Upper lobe of right lung (tissue), 1 donor: ENCODE measurements at regions not wholly inside any gene's neighbourhood (a gene's known extent, or its start where the extent isn't known, plus 50 kb on each side); places are given as distances from the start of the nearest gene placed in this dataset.
A peak's percentile ranks its signal among the peaks of the same experiment; 100 is the strongest.

Source experiments
- ATAC-seq: fragments of 200-7000 bp; cut with Tn5 transposase; one replicate; pipeline ENCODE4 v1.9.1; 2020; ENCODE audit warnings: mild to moderate bottlenecking, moderate library complexity
- DNase-seq: peaks from one replicate; pipeline ENCODE4 v3.0.0-alpha.2; 2020
- H3K27ac ChIP-seq: fragments of 200-600 bp; one replicate; pipeline ENCODE4 v1.8.0; 2022
- H3K27me3 ChIP-seq: fragments of 200-600 bp; one replicate; pipeline ENCODE4 v1.8.0; 2022; ENCODE audit warnings: mild to moderate bottlenecking
- H3K36me3 ChIP-seq: fragments of 200-600 bp; one replicate; pipeline ENCODE4 v1.8.0; 2022
- H3K4me1 ChIP-seq: fragments of 200-600 bp; one replicate; pipeline ENCODE4 v1.8.0; 2022
- H3K4me3 ChIP-seq: fragments of 200-600 bp; one replicate; pipeline ENCODE4 v1.8.0; 2022; ENCODE audit warnings: mild to moderate bottlenecking
- H3K9me3 ChIP-seq: fragments of 200-600 bp; one replicate; pipeline ENCODE4 v1.8.0; 2022
- intact Hi-C: fragments of 100-400 bp; cut with DNase I; formaldehyde crosslinking; loops from one replicate; pipeline ENCODE4 v1.11.0; 2022
- TF ChIP-seq, protein P1 (sequence below): fragments of 200-600 bp; IDR thresholded peaks from one replicate; pipeline ENCODE4 v1.8.0; 2022; ENCODE audit warnings: antibody characterized with exemption
- donor health status: DM: no; HTN: yes; CAD: no; lungs with severe emphysema.

DNA sequence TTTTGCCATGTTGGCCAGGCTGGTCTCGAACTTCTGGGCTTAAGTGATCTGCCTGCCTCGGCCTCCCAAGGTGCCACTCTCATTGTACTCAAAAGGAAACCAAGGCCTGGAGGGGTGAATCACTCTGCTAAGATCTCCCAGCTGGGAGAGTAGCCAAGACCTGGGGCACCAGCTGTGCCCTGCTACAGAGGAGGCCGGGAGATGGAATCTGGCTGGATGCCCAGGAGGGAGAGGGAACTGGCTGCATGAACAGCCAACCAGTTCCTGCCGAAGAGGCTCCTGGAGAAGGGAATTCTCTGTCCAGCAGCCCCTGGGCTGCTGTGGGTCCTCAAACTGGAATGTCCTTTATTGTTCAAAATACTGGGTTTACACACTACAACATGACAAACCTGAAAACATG, 238.7 kb upstream of the CIBAR2 start:
- intact Hi-C loops = no loop called here
- H3K27ac ChIP-seq = no peak overlapping the region
- DNase-seq = peak; percentile 92
- TF ChIP-seq, protein P1, sequence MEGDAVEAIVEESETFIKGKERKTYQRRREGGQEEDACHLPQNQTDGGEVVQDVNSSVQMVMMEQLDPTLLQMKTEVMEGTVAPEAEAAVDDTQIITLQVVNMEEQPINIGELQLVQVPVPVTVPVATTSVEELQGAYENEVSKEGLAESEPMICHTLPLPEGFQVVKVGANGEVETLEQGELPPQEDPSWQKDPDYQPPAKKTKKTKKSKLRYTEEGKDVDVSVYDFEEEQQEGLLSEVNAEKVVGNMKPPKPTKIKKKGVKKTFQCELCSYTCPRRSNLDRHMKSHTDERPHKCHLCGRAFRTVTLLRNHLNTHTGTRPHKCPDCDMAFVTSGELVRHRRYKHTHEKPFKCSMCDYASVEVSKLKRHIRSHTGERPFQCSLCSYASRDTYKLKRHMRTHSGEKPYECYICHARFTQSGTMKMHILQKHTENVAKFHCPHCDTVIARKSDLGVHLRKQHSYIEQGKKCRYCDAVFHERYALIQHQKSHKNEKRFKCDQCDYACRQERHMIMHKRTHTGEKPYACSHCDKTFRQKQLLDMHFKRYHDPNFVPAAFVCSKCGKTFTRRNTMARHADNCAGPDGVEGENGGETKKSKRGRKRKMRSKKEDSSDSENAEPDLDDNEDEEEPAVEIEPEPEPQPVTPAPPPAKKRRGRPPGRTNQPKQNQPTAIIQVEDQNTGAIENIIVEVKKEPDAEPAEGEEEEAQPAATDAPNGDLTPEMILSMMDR = no peak
- H3K27me3 ChIP-seq = no peaks in the 10 kb centered on the region
- no peak overlapping the region for H3K4me3 ChIP-seq
- H3K36me3 ChIP-seq = no peaks in the 10 kb centered on the region
- ATAC-seq = peak; percentile 72
- no peaks in the 10 kb centered on the region for H3K9me3 ChIP-seq
- H3K4me1 ChIP-seq = peaks cover 32% of the 10 kb centered on the region

DNA sequence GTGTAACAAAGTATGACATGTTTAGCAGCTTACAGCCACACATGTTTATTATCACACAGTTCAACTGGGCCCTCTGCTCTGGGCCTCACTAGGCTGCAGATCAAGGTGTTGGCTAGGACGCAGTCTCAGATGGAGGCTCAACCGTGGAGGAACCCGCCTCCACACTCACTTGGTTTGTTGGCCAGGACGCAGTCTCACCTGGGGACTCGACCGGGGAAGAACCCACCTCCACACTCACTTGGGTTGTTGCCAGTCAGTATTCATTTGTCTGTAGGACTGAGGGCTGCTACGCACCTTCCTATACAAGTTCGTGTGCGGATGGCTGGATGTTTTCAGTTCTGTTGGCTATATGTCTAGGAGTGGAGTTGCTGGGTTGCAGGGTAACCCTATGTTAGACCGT, 240.7 kb upstream of the CIBAR2 start:
- no peak overlapping the region for H3K4me3 ChIP-seq
- H3K27me3 ChIP-seq = no peaks in the 10 kb centered on the region
- TF ChIP-seq, protein P1 = no peak
- ATAC-seq (no peak), DNase-seq (no peak)
- no peaks in the 10 kb centered on the region for H3K36me3 ChIP-seq
- intact Hi-C loops = no loop called here
- no peaks in the 10 kb centered on the region for H3K9me3 ChIP-seq
- H3K4me1 ChIP-seq = peaks cover 32% of the 10 kb centered on the region
- peak overlapping the region; percentile 73 for H3K27ac ChIP-seq

DNA sequence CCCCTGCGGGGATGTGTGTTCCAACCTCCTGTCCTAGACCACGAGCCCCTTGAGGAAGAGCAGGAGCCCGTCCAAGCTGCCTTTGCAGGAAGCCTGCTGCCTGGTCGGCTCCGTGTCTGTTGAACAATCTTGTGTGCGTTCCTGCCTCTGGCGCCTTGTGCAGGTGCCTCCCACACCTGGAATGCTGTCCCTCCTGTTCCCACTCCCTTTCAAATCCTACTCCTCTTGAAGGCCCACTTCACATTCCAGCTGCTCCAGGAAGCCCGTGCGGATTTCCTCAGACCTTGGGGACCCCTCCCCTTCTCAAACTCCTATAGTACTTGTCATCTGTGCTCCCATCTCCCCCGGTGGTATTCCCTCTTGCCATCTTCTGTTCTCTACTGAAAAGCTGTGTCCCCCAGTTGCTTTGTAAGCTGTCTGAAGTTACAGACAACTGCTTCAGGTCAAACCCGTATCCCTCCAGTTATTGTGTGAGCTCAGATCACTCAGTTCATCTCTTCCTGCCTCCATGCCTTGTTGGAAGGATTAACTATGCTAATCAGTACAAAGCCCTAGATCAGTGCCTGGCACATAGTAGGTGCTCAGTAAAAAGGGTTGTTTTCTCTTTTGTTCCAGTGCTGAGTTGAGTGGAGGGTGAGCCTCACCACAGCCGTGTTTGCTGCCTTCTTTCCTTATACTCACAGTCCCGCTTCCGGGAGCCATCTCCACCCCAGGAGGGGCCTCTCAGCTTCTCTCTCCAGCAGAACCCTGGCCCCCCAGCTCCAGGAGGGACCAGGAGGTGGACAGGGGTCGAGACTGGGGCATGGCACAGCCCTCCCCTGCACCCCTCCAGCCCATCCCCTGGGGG, 241.8 kb upstream of the CIBAR2 start:
- H3K9me3 ChIP-seq = no peaks in the 10 kb centered on the region
- H3K36me3 ChIP-seq = no peaks in the 10 kb centered on the region
- DNase-seq (peak; percentile 83), ATAC-seq (peak; percentile 81)
- intact Hi-C loops = no loop called here
- no peaks in the 10 kb centered on the region for H3K27me3 ChIP-seq
- peaks cover 32% of the 10 kb centered on the region for H3K4me1 ChIP-seq
- TF ChIP-seq, protein P1 = no peak
- H3K4me3 ChIP-seq = no peak overlapping the region
- peak overlapping the region; percentile 73 for H3K27ac ChIP-seq

DNA sequence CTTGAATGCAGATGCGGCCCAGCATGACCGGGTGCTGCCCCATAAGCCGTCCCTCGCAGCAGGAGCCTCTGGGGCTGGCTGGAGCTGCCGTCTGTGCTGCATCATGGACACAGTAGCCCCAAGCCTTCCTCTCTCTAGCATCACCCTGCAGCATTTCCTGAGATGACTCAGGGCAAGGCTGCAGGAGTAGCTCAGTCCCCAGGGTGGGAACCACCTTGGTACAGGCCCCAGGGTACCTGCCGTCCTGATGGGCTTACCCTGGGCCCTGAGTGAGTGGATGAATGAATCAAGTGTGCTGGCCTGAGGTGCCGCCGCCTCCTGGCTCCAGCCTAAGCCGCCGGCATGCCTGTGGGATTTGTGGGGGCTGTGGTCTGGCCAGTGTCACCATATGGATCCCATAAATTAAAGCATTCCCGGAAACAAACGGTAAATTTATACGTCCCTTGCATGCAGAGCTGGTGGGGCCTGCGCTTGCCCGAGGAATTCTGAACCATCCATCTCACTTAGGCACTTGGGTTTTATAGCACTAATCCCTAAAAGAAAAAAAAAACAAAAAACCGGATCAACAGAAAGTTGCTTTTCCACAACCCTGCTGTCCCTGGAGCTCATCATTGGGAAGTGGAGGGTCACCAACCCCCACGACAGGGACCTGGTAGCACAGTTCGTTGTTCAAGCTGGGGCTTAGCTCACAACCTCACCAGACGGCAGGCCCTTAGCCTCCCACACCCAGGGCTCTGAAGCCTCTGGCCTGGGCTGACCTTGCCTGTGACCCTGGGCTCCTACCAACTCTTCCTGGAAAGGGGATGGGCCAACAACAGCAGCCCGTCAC, 242.6 kb upstream of the CIBAR2 start:
- Histone ChIP-seq H3K36me3 (no peaks in the 10 kb centered on the region), H3K4me3 (no peak overlapping the region), H3K4me1 (peaks cover 29% of the 10 kb centered on the region), H3K27me3 (no peaks in the 10 kb centered on the region), H3K27ac (peak overlapping the region; percentile 73), H3K9me3 (no peaks in the 10 kb centered on the region)
- intact Hi-C loops = no loop called here
- ATAC-seq (peak; percentile 3), DNase-seq (peak; percentile 61)
- TF ChIP-seq, protein P1 = no peak

DNA sequence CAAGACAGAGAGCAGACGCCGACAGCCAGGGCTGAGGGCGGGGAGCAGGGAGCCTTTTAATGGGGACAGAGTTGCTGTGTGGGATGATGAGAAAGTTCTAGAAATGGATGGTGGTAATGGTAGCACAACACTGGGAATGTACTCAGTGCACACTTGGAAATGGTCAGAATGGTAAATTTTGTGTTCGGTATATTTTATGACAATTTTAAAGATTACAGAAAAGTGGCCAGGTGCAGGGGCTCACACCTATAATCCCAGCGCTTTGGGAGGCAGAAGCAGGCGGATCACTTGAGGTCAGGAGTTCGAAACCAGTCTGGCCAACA, 243.2 kb upstream of the CIBAR2 start:
- H3K27ac ChIP-seq = no peak overlapping the region
- peaks cover 23% of the 10 kb centered on the region for H3K4me1 ChIP-seq
- DNase-seq = no peak
- no peak overlapping the region for H3K4me3 ChIP-seq
- TF ChIP-seq, protein P1 = no peak
- intact Hi-C loops = no loop called here
- H3K36me3 ChIP-seq = no peaks in the 10 kb centered on the region
- no peaks in the 10 kb centered on the region for H3K9me3 ChIP-seq
- no peak for ATAC-seq
- H3K27me3 ChIP-seq = no peaks in the 10 kb centered on the region
